ENCODE measurements at regions not wholly inside any gene's neighbourhood (a gene's known extent, or its start where the extent isn't known, plus 50 kb on each side); places are given as distances from the start of the nearest gene placed in this dataset.

GRCh38 chr2:42976351-42976750, 184.0 kb upstream of the HAAO start:
- TF ChIP-seq NBN (IDR thresholded peaks at IDR 0.05) = no peak
- TF ChIP-seq ATF2 (IDR thresholded peaks at IDR 0.05; ENCODE audit: low read length) = no peak
- no peak for TF ChIP-seq NFXL1 (IDR thresholded peaks at IDR 0.05; ENCODE audit: borderline replicate concordance)
- no peak for TF ChIP-seq SP1 (IDR thresholded peaks at IDR 0.05; ENCODE audit: low read depth, low read length)
- TF ChIP-seq, protein P1, sequence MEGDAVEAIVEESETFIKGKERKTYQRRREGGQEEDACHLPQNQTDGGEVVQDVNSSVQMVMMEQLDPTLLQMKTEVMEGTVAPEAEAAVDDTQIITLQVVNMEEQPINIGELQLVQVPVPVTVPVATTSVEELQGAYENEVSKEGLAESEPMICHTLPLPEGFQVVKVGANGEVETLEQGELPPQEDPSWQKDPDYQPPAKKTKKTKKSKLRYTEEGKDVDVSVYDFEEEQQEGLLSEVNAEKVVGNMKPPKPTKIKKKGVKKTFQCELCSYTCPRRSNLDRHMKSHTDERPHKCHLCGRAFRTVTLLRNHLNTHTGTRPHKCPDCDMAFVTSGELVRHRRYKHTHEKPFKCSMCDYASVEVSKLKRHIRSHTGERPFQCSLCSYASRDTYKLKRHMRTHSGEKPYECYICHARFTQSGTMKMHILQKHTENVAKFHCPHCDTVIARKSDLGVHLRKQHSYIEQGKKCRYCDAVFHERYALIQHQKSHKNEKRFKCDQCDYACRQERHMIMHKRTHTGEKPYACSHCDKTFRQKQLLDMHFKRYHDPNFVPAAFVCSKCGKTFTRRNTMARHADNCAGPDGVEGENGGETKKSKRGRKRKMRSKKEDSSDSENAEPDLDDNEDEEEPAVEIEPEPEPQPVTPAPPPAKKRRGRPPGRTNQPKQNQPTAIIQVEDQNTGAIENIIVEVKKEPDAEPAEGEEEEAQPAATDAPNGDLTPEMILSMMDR (IDR thresholded peaks at IDR 0.05 in 2 of 3, conservative IDR thresholded peaks at IDR 0.05 in 1 of 3; ENCODE audit: control insufficient read depth in 2 of 3, extremely low read depth in 1 of 3, insufficient read depth in 1 of 3, low read depth in 3 of 3, low read length in 3 of 3) = no peak
- TF ChIP-seq JUND (IDR thresholded peaks at IDR 0.05; ENCODE audit: low read depth, low read length) = no peak
- no peak for TF ChIP-seq POLR2A (IDR thresholded peaks at IDR 0.05; ENCODE audit: low read depth, low read length)
- no peak for TF ChIP-seq REST (IDR thresholded peaks at IDR 0.05; ENCODE audit: low read depth, low read length)
- no peak for TF ChIP-seq CREM (IDR thresholded peaks at IDR 0.05; ENCODE audit: low read depth)
- TF ChIP-seq ASH2L (IDR thresholded peaks at IDR 0.05; ENCODE audit: borderline replicate concordance, low read depth) = no peak
- no peak for TF ChIP-seq ZNF274 (IDR thresholded peaks at IDR 0.05; ENCODE audit: insufficient read depth, insufficient read length)
- no peak for TF ChIP-seq JUNB (IDR thresholded peaks at IDR 0.05)
- no peak for TF ChIP-seq NFIC (IDR thresholded peaks at IDR 0.05; ENCODE audit: low read depth, low read length)
